ENCODE measurements at regions not wholly inside any gene's neighbourhood (a gene's known extent, or its start where the extent isn't known, plus 50 kb on each side); places are given as distances from the start of the nearest gene placed in this dataset.

- no peak for TF ChIP-seq CTCF (IDR thresholded peaks at IDR 0.05)
- no peak for TF ChIP-seq POLR2A (IDR thresholded peaks at IDR 0.05)
Observed at GRCh38 chr19:16019691-16020448, 56.4 kb upstream of the TPM4 start.

All from body of pancreas (tissue), 4 donors.